Liver (tissue), 8 donors: ENCODE measurements at regions not wholly inside any gene's neighbourhood (a gene's known extent, or its start where the extent isn't known, plus 50 kb on each side); places are given as distances from the start of the nearest gene placed in this dataset.

Source experiments
- DNase-seq: peaks from one replicate; pipeline ENCODE4 v3.0.0-alpha.2; 2017; ENCODE audit warnings: low spot score
- H3K27ac ChIP-seq, 2 donors: one replicate each; pipeline ENCODE4 v1.7.0; 2013; ENCODE audit warnings: inconsistent platforms in 2 of 2, low read length in 2 of 2, control low read depth in 1 of 2, low read depth in 1 of 2, mild to moderate bottlenecking in 1 of 2
- H3K27me3 ChIP-seq, 4 donors: one replicate each; pipeline versions ENCODE4 v1.6.1 to v1.7.0; 2013; ENCODE audit warnings: low read length in 3 of 4, inconsistent platforms in 1 of 4, mild to moderate bottlenecking in 1 of 4, moderate library complexity in 1 of 4; ENCODE audit not compliant: control insufficient read depth in 4 of 4, insufficient read depth in 4 of 4
- H3K36me3 ChIP-seq, 4 donors: one replicate each; pipeline versions ENCODE4 v1.6.1 to v1.7.0; 2013; ENCODE audit warnings: low read length in 3 of 4, mild to moderate bottlenecking in 3 of 4, low read depth in 1 of 4, moderate library complexity in 1 of 4; ENCODE audit not compliant: control insufficient read depth in 4 of 4, insufficient read depth in 3 of 4
- H3K4me1 ChIP-seq, 4 donors: one replicate each; pipeline versions ENCODE4 v1.6.1 to v1.7.0; 2013; ENCODE audit warnings: low read length in 3 of 4, mild to moderate bottlenecking in 3 of 4, moderate library complexity in 1 of 4; ENCODE audit not compliant: control insufficient read depth in 4 of 4, insufficient read depth in 4 of 4
- H3K4me3 ChIP-seq, 3 donors: one replicate each; pipeline versions ENCODE4 v1.6.1 to v1.7.0; 2013; ENCODE audit warnings: low read length in 3 of 3, control low read depth in 1 of 3, low read depth in 1 of 3, mild to moderate bottlenecking in 1 of 3
- H3K9ac ChIP-seq, 2 donors: one replicate each; pipeline ENCODE4 v1.7.0; 2013; ENCODE audit warnings: low read length in 2 of 2, mild to moderate bottlenecking in 2 of 2, moderate library complexity in 2 of 2, control low read depth in 1 of 2, low read depth in 1 of 2
- H3K9me3 ChIP-seq, 4 donors: one replicate each; pipeline versions ENCODE4 v1.6.1 to v1.7.0; 2013; ENCODE audit warnings: low read length in 3 of 4; ENCODE audit not compliant: control insufficient read depth in 4 of 4
- ATF3 ChIP-seq: IDR thresholded peaks from 2 replicates; pipeline ENCODE4 v1.6.1; 2016; ENCODE audit warnings: antibody characterized with exemption
- CTCF ChIP-seq: fragments of 150-350 bp; IDR thresholded peaks from 2 replicates; pipeline ENCODE4 v1.5.1; 2017; ENCODE audit warnings: improper control_type of control experiment, low read depth, low read length; ENCODE audit not compliant: missing input control
- EGR1 ChIP-seq, 2 donors: IDR thresholded peaks; 2 replicates each; pipeline ENCODE4 v1.6.1; 2016 to 2018; ENCODE audit warnings: antibody characterized with exemption in 2 of 2, low read depth in 2 of 2
- FOXA1 ChIP-seq: IDR thresholded peaks from 2 replicates; pipeline ENCODE4 v1.6.1; 2016; ENCODE audit warnings: antibody characterized with exemption
- FOXA2 ChIP-seq: IDR thresholded peaks from 2 replicates; pipeline ENCODE4 v1.6.1; 2016; ENCODE audit warnings: antibody characterized with exemption
- GABPA ChIP-seq, 2 donors: IDR thresholded peaks in 1 of 2; conservative IDR thresholded peaks in 1 of 2; 2 replicates each; pipeline ENCODE4 v1.6.1; 2016; ENCODE audit warnings: antibody characterized with exemption in 2 of 2, mild to moderate bottlenecking in 1 of 2, moderate library complexity in 1 of 2
- HNF4A ChIP-seq, 2 donors: conservative IDR thresholded peaks; 2 replicates each; pipeline ENCODE4 v1.6.1; 2016; ENCODE audit warnings: antibody characterized with exemption in 2 of 2, mild to moderate bottlenecking in 2 of 2
- HNF4G ChIP-seq: IDR thresholded peaks from 2 replicates; pipeline ENCODE4 v1.6.1; 2016; ENCODE audit warnings: antibody characterized with exemption
- JUND ChIP-seq, 2 donors: IDR thresholded peaks; 2 replicates each; pipeline ENCODE4 v1.6.1; 2016; ENCODE audit warnings: antibody characterized with exemption in 2 of 2
- MAX ChIP-seq: IDR thresholded peaks from 2 replicates; pipeline ENCODE4 v1.6.1; 2016; ENCODE audit warnings: antibody characterized with exemption
- NR2F2 ChIP-seq: IDR thresholded peaks from 2 replicates; pipeline ENCODE4 v1.6.1; 2016; ENCODE audit warnings: antibody characterized with exemption
- RAD21 ChIP-seq, 2 donors: IDR thresholded peaks; 2 replicates each; pipeline ENCODE4 v1.6.1; 2016; ENCODE audit warnings: antibody characterized with exemption in 2 of 2, mild to moderate bottlenecking in 2 of 2
- RXRA ChIP-seq, 2 donors: IDR thresholded peaks; 2 replicates each; pipeline ENCODE4 v1.6.1; 2017 to 2018; ENCODE audit warnings: antibody characterized with exemption in 2 of 2, mild to moderate bottlenecking in 1 of 2
- SP1 ChIP-seq: IDR thresholded peaks from 2 replicates; pipeline ENCODE4 v1.6.1; 2018; ENCODE audit warnings: antibody characterized with exemption, mild to moderate bottlenecking
- TAF1 ChIP-seq: conservative IDR thresholded peaks from 2 replicates; pipeline ENCODE4 v1.6.1; 2016; ENCODE audit warnings: antibody characterized with exemption, mild to moderate bottlenecking
- YY1 ChIP-seq: IDR thresholded peaks from 2 replicates; pipeline ENCODE4 v1.6.1; 2016; ENCODE audit warnings: antibody characterized with exemption, mild to moderate bottlenecking
- ZBTB33 ChIP-seq: IDR thresholded peaks from 2 replicates; pipeline ENCODE4 v1.6.1; 2016; ENCODE audit warnings: antibody characterized with exemption
- WGBS: extraction: QIAGEN DNeasy Blood & Tissue Kit; methylation state at CpG from one replicate; pipeline ENCODE4 v1.1.7; 2013; 5-methylcytosine and 5-hydroxymethylcytosine counted together
- TF ChIP-seq, protein P1 (sequence below): IDR thresholded peaks from 2 replicates; pipeline ENCODE4 v1.6.1; 2016; ENCODE audit warnings: antibody characterized with exemption, mild to moderate bottlenecking
- donor health status: healthy.
- donor health status: healthy.
- donor health status: healthy.
- donor health status: healthy.
- donor health status: healthy.

- H3K9me3 ChIP-seq, result no peaks in the 10 kb centered on the region
- no peak overlapping the region for H3K27ac ChIP-seq
- no peaks in the 10 kb centered on the region for H3K36me3 ChIP-seq
- H3K4me1 ChIP-seq, result no peaks in the 10 kb centered on the region
- WGBS, result 93% methylated on average over 2 of the region's 2 CpGs
- no peak overlapping the region for H3K4me3 ChIP-seq
- peaks cover 0 to 2% (median 0%) of the 10 kb centered on the region in 4 donors for H3K27me3 ChIP-seq
- H3K9ac ChIP-seq, result no peak overlapping the region
- TF ChIP-seq YY1 (no peak), FOXA2 (no peak), GABPA (IDR thresholded peaks at IDR 0.05 in 1 of 2, conservative IDR thresholded peaks at IDR 0.05 in 1 of 2) (no peak), SP1 (no peak), JUND (IDR thresholded peaks at IDR 0.05) (no peak), EGR1 (IDR thresholded peaks at IDR 0.05; ENCODE audit: low read depth in 2 of 2) (no peak), TAF1 (no peak), FOXA1 (no peak), ZBTB33 (no peak), CTCF (no peak), RAD21 (IDR thresholded peaks at IDR 0.05) (no peak), NR2F2 (no peak), HNF4G (no peak), RXRA (IDR thresholded peaks at IDR 0.05) (no peak), HNF4A (conservative IDR thresholded peaks at IDR 0.05) (no peak), ATF3 (no peak)
- TF ChIP-seq, protein P1, sequence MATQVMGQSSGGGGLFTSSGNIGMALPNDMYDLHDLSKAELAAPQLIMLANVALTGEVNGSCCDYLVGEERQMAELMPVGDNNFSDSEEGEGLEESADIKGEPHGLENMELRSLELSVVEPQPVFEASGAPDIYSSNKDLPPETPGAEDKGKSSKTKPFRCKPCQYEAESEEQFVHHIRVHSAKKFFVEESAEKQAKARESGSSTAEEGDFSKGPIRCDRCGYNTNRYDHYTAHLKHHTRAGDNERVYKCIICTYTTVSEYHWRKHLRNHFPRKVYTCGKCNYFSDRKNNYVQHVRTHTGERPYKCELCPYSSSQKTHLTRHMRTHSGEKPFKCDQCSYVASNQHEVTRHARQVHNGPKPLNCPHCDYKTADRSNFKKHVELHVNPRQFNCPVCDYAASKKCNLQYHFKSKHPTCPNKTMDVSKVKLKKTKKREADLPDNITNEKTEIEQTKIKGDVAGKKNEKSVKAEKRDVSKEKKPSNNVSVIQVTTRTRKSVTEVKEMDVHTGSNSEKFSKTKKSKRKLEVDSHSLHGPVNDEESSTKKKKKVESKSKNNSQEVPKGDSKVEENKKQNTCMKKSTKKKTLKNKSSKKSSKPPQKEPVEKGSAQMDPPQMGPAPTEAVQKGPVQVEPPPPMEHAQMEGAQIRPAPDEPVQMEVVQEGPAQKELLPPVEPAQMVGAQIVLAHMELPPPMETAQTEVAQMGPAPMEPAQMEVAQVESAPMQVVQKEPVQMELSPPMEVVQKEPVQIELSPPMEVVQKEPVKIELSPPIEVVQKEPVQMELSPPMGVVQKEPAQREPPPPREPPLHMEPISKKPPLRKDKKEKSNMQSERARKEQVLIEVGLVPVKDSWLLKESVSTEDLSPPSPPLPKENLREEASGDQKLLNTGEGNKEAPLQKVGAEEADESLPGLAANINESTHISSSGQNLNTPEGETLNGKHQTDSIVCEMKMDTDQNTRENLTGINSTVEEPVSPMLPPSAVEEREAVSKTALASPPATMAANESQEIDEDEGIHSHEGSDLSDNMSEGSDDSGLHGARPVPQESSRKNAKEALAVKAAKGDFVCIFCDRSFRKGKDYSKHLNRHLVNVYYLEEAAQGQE, result no peak
- no peak for DNase-seq
Measured at GRCh38 chr9:87002517-87002916, 55.2 kb upstream of the GAS1 start.

- Histone ChIP-seq H3K36me3 (no peaks in the 10 kb centered on the region), H3K9me3 (no peaks in the 10 kb centered on the region), H3K27ac (no peak overlapping the region), H3K9ac (no peak overlapping the region), H3K4me3 (no peak overlapping the region), H3K4me1 (no peaks in the 10 kb centered on the region), H3K27me3 (peaks cover 0 to 2% (median 0%) of the 10 kb centered on the region in 4 donors)
- DNase-seq, result no peak
- TF ChIP-seq MAX (no peak), TAF1 (no peak), RAD21 (IDR thresholded peaks at IDR 0.05) (no peak), FOXA2 (no peak), JUND (IDR thresholded peaks at IDR 0.05) (no peak), ATF3 (no peak), EGR1 (IDR thresholded peaks at IDR 0.05; ENCODE audit: low read depth in 2 of 2) (no peak), FOXA1 (no peak), SP1 (no peak), CTCF (no peak), ZBTB33 (no peak), GABPA (IDR thresholded peaks at IDR 0.05 in 1 of 2, conservative IDR thresholded peaks at IDR 0.05 in 1 of 2) (no peak), HNF4A (conservative IDR thresholded peaks at IDR 0.05) (no peak)
Measured at GRCh38 chr9:87004016-87004415, 56.7 kb upstream of the GAS1 start.
